Esophagus (tissue), 2 donors: ENCODE measurements at regions not wholly inside any gene's neighbourhood (a gene's known extent, or its start where the extent isn't known, plus 50 kb on each side); places are given as distances from the start of the nearest gene placed in this dataset.

Experiments used
- H3K27ac ChIP-seq, 2 donors: one replicate each; pipeline ENCODE4 v1.5.1; 2013; ENCODE audit warnings: low read depth in 2 of 2, mild to moderate bottlenecking in 2 of 2, inconsistent platforms in 1 of 2, low read length in 1 of 2, moderate library complexity in 1 of 2
- H3K27me3 ChIP-seq, 2 donors: one replicate each; pipeline ENCODE4 v1.6.1; 2013; ENCODE audit warnings: low read length in 2 of 2, control low read depth in 1 of 2, mild to moderate bottlenecking in 1 of 2; ENCODE audit not compliant: insufficient read depth in 2 of 2, control insufficient read depth in 1 of 2
- H3K36me3 ChIP-seq, 2 donors: one replicate each; pipeline ENCODE4 v1.6.1; 2013; ENCODE audit warnings: low read length in 1 of 2; ENCODE audit not compliant: control insufficient read depth in 2 of 2, insufficient read depth in 2 of 2
- H3K4me1 ChIP-seq, 2 donors: one replicate each; pipeline ENCODE4 v1.6.1; 2013; ENCODE audit warnings: low read length in 1 of 2; ENCODE audit not compliant: control insufficient read depth in 2 of 2, insufficient read depth in 2 of 2
- H3K4me3 ChIP-seq, 2 donors: one replicate each; pipeline ENCODE4 v1.5.1; 2013; ENCODE audit warnings: low read length in 2 of 2, mild to moderate bottlenecking in 2 of 2, low read depth in 1 of 2, moderate library complexity in 1 of 2
- H3K9me3 ChIP-seq, 2 donors: one replicate each; pipeline ENCODE4 v1.6.1; 2013; ENCODE audit warnings: mild to moderate bottlenecking in 2 of 2, low read depth in 1 of 2, low read length in 1 of 2, moderate library complexity in 1 of 2; ENCODE audit not compliant: control insufficient read depth in 2 of 2, insufficient read depth in 1 of 2
- WGBS, 2 donors: extraction: QIAGEN DNeasy Blood & Tissue Kit; methylation state at CpG; one replicate each; pipeline ENCODE4 v1.1.7; 2013; 5-methylcytosine and 5-hydroxymethylcytosine counted together
- donor health status: healthy with polysubstance abuse.
- donor health status: Bipolar disorder and iron deficiency.

GRCh38 chr7:96538632-96539031 lies 171.0 kb downstream of the SEM1 start:
- no peak overlapping the region for H3K27ac ChIP-seq
- no peak overlapping the region for H3K4me3 ChIP-seq
- 42% methylated on average over 2 of the region's 2 CpGs for WGBS, 2 donors
- H3K9me3 ChIP-seq, result no peaks in the 10 kb centered on the region
- H3K27me3 ChIP-seq, result no peaks in the 10 kb centered on the region
- no peaks in the 10 kb centered on the region for H3K4me1 ChIP-seq
- no peaks in the 10 kb centered on the region for H3K36me3 ChIP-seq

- WGBS, 2 donors, result 54 to 57% methylated on average over 3 of the region's 3 CpGs
- Histone ChIP-seq H3K4me1 (no peaks in the 10 kb centered on the region), H3K27me3 (no peaks in the 10 kb centered on the region), H3K27ac (no peak overlapping the region), H3K9me3 (no peaks in the 10 kb centered on the region), H3K4me3 (no peak overlapping the region), H3K36me3 (no peaks in the 10 kb centered on the region)
Measured at GRCh38 chr7:96534221-96534620, 175.4 kb downstream of the SEM1 start.

GRCh38 chr7:96532428-96532935 lies 177.2 kb downstream of the SEM1 start:
- Histone ChIP-seq H3K9me3 (no peaks in the 10 kb centered on the region), H3K36me3 (no peaks in the 10 kb centered on the region), H3K4me3 (no peak overlapping the region), H3K27me3 (no peaks in the 10 kb centered on the region), H3K27ac (no peak overlapping the region), H3K4me1 (no peaks in the 10 kb centered on the region)
- 77 to 82% methylated on average over 2 of the region's 2 CpGs for WGBS, 2 donors

DNA sequence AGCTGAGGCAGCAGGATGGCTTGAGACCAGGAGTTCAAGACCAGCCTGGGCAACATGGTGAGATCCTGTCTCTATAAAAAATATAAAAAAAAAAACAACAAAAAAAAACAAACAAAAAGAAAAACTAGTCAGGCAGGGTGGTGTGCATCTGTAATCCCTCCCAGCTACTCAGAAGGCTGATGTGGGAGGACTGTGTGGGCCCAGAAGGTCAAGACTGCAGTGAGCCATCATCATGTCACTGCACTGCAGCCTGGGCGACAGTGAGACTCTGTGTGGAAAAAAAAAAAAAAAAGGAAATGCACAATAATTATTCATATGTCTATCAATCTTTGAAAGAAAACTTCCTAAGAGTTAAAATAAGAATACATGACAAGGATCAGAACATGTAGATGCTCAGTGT lies 178.3 kb downstream of the SEM1 start:
- no peaks in the 10 kb centered on the region for H3K4me1 ChIP-seq
- H3K4me3 ChIP-seq, result no peak overlapping the region
- WGBS, 2 donors, result 75 to 94% methylated on average over 1 of the region's 1 CpG
- H3K36me3 ChIP-seq, result no peaks in the 10 kb centered on the region
- H3K9me3 ChIP-seq, result no peaks in the 10 kb centered on the region
- H3K27me3 ChIP-seq, result no peaks in the 10 kb centered on the region
- no peak overlapping the region for H3K27ac ChIP-seq

- 90 to 96% methylated on average over 1 of the region's 1 CpG for WGBS, 2 donors
- Histone ChIP-seq H3K4me3 (no peak overlapping the region), H3K9me3 (no peaks in the 10 kb centered on the region), H3K36me3 (no peaks in the 10 kb centered on the region), H3K4me1 (no peaks in the 10 kb centered on the region), H3K27me3 (no peaks in the 10 kb centered on the region), H3K27ac (no peak overlapping the region)
Measured at GRCh38 chr7:96530786-96531185, 178.9 kb downstream of the SEM1 start.

DNA sequence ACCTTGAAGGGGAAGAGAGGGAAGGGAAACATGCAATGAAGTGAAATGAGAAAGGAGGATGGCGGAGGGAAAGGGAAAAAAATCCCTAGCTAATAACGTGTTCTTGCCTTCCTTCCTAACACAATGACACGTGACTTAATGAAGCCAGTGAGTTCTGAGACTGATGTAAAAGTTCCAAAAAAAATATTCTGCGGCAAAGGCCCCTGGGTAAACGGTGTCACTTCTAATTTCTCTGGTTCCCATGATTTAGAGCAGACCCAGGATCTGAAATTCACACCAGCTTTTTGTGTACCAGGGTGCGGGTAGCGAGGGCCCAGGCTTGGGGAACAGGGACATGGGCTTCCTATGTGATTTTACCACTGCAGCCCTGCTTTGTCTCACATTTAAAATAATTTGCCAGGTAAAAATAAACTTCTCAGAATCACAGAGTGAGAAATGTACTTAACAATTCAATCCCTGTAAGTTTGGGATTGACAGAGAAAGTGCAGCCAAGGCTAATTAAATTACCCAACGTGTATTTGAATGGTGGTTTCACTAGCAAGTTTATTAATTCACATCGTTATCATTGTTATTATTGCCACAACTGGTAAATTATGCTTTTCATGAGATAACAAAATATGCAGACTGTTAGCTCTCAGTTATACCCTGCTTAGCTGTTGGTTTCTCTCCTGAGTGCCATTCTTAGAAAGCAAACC lies 182.4 kb downstream of the SEM1 start:
- Histone ChIP-seq H3K27me3 (no peaks in the 10 kb centered on the region), H3K4me3 (no peak overlapping the region), H3K4me1 (no peaks in the 10 kb centered on the region), H3K36me3 (no peaks in the 10 kb centered on the region), H3K9me3 (no peaks in the 10 kb centered on the region), H3K27ac (no peak overlapping the region)
- WGBS, 2 donors, result 81 to 82% methylated on average over 9 of the region's 9 CpGs

GRCh38 chr7:96526496-96526895 lies 183.2 kb downstream of the SEM1 start:
- H3K9me3 ChIP-seq, result no peaks in the 10 kb centered on the region
- no peaks in the 10 kb centered on the region for H3K36me3 ChIP-seq
- H3K4me1 ChIP-seq, result no peaks in the 10 kb centered on the region
- H3K4me3 ChIP-seq, result no peak overlapping the region
- H3K27ac ChIP-seq, result no peak overlapping the region
- H3K27me3 ChIP-seq, result no peaks in the 10 kb centered on the region
- WGBS, 2 donors, result 61 to 65% methylated on average over 1 of the region's 1 CpG

DNA sequence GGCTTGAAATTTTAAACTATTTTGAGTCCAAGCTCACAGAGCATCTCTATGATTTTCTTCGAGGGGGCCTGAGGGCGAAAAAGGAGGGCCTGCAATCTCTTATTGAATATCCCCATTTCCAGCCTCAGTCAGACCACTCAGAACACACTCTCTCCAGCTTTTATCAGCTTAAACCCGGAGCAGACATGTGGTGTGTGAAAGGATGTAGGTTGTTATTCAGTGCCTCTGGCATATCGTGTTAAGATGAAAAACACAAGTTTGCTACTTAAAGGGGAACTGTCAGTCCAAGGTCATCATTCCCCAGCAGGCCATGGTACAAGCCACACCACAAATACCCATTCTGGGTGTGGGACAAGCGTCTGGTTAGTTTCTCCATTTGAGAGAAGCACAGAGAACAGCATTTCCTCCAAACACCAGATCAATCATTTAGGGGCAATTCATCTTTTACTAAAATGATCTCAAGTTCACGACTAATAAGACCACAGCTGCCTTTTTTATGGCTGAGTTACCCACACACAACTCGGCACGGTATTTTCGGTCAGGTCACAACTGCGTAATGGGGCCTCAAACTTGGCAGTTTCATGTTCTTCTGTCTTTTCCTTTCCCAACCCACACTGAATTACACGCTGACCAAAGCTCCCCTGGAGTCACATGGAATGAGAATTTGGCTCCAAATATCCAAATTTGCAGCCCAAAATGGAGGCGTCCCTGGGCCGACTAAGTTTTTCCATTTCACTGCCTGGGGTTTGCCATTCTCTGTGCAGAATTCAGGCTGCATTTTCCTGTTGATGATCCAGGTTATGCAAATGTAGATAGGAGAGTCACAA lies 188.4 kb downstream of the SEM1 start:
- Histone ChIP-seq H3K4me1 (no peaks in the 10 kb centered on the region), H3K27me3 (no peaks in the 10 kb centered on the region), H3K36me3 (no peaks in the 10 kb centered on the region), H3K27ac (no peak overlapping the region), H3K9me3 (no peaks in the 10 kb centered on the region), H3K4me3 (no peak overlapping the region)
- WGBS, 2 donors, result 83 to 84% methylated on average over 13 of the region's 13 CpGs

- no peak overlapping the region for H3K4me3 ChIP-seq
- 15 to 19% methylated on average over 1 of the region's 1 CpG for WGBS, 2 donors
Measured at GRCh38 chr7:96508371-96508770, 186.5 kb upstream of the SLC25A13 start.

More at GRCh38 chr7:96508371-96508770, 186.5 kb upstream of the SLC25A13 start:
- no peaks in the 10 kb centered on the region for H3K4me1 ChIP-seq
- H3K27me3 ChIP-seq, result no peaks in the 10 kb centered on the region
- no peak overlapping the region for H3K27ac ChIP-seq
- no peaks in the 10 kb centered on the region for H3K36me3 ChIP-seq
- H3K9me3 ChIP-seq, result no peaks in the 10 kb centered on the region
